Peyer's patch (tissue), 4 donors: ENCODE measurements at regions not wholly inside any gene's neighbourhood (a gene's known extent, or its start where the extent isn't known, plus 50 kb on each side); places are given as distances from the start of the nearest gene placed in this dataset.

Experiments used
- POLR2A ChIP-seq, 2 donors: fragments of 450-650 bp; IDR thresholded peaks; one replicate each; pipeline ENCODE4 v1.5.1; 2017; ENCODE audit warnings: antibody characterized with exemption in 2 of 2, mild to moderate bottlenecking in 2 of 2, moderate library complexity in 2 of 2
- TF ChIP-seq, protein P1 (sequence below), 6 experiments: fragments of 450-650 bp in 4 of 6; fragments of 200-600 bp in 2 of 6; sonication (generic) in 1 of 6; IDR thresholded peaks; one replicate each; pipeline ENCODE4 v1.5.1; 2017 to 2019; ENCODE audit warnings: antibody characterized with exemption in 6 of 6, mild to moderate bottlenecking in 3 of 6, moderate library complexity in 1 of 6

DNA sequence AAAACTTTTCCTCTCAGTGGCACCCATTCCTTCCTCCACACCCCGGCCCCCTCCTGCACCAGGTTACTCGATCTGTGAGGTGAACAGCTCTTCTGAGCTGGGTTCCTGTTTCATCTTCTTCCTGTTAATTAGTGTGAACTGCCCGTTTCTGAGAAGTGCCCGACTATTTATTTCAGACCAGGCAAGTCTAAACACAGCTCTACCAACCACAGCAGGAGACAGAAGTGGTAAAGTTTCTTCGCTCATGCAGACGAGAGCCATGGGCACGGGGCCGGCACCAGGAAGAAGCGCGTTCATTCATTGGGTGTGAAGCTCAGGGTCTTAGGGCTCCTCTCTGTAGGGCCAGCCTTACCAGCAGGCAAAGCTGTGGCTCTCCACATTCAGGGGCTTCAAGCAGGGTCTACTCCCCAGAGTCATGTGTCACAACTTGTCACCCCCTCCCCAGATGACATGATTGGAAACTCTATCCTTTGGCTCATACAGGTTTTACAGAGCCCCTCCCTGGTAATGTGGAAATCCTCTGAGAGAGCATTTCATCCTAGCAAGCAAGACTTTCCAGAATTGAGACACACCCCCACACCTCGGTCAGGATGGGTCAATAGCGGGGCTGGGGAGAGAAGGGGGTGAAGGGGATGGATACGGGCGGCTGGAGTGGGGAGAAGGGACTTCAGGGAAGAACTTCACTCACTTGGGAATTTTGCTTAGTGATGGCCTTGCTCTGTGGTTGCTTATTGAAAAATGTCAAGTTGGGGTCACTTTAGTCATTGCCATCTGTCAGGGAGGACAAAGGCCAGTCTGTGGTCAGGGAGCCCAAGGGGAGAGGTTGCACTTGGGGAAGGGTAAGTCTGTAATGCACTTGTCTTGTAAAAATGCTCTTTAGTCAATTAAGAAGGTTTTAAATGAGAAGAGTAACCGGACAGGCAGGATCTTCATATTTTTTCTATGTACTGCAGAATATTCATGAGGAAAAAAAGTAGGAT lies 121.6 kb upstream of the TRIM2 start:
- TF ChIP-seq, protein P1, sequence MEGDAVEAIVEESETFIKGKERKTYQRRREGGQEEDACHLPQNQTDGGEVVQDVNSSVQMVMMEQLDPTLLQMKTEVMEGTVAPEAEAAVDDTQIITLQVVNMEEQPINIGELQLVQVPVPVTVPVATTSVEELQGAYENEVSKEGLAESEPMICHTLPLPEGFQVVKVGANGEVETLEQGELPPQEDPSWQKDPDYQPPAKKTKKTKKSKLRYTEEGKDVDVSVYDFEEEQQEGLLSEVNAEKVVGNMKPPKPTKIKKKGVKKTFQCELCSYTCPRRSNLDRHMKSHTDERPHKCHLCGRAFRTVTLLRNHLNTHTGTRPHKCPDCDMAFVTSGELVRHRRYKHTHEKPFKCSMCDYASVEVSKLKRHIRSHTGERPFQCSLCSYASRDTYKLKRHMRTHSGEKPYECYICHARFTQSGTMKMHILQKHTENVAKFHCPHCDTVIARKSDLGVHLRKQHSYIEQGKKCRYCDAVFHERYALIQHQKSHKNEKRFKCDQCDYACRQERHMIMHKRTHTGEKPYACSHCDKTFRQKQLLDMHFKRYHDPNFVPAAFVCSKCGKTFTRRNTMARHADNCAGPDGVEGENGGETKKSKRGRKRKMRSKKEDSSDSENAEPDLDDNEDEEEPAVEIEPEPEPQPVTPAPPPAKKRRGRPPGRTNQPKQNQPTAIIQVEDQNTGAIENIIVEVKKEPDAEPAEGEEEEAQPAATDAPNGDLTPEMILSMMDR (IDR thresholded peaks at IDR 0.05) = no peak
- no peak for TF ChIP-seq POLR2A (IDR thresholded peaks at IDR 0.05)
